HepG2 (cell line): ENCODE measurements at regions not wholly inside any gene's neighbourhood (a gene's known extent, or its start where the extent isn't known, plus 50 kb on each side); places are given as distances from the start of the nearest gene placed in this dataset.
"Not testable (repeated sequence)": the region's sequence is repeated elsewhere in the genome, so short reads cannot be mapped to it uniquely, and the experiment has no call there.

Experiments
- ATAC-seq: fragments of 200-7000 bp; cut with Tn5 transposase; 3 replicates; pipeline ENCODE4 v1.9.1; 2020; ENCODE audit warnings: mild to moderate bottlenecking, moderate library complexity
- BruUV-seq: library from RNA; stranded (reverse); fragments of 400-500 nt; replicated peaks from 2 replicates; lab custom pipeline; 2021; lab: Mats Ljungman, UMichigan
- CTCF ChIA-PET: fragments of 300-600 bp; formaldehyde crosslinking; extraction: SDS; loops from one replicate; lab custom pipeline; 2021; ENCODE audit warnings: low total read pairs, inconsistent platforms, low intra/inter-chr PET ratio; lab: Yijun Ruan, JAX
- POLR2A ChIA-PET: fragments of 350-600 bp; sonication (Branson Sonifier 250); formaldehyde crosslinking; loops from one replicate; lab custom pipeline; 2020; ENCODE audit warnings: antibody characterized with exemption, inconsistent platforms; lab: Yijun Ruan, JAX
- DNase-seq: peaks from one replicate; pipeline ENCODE4 v3.0.0-alpha.2; 2015; ENCODE audit warnings: low spot score
- FAIRE-seq: peaks from 3 replicates; lab custom pipeline; 2011; peaks lifted over from hg19 to GRCh38; lab: Jason Lieb, UNC
- H2AFZ ChIP-seq: one replicate; pipeline ENCODE4 v1.6.1; 2011; ENCODE audit warnings: low read length, inconsistent platforms
- H3K27ac ChIP-seq: fragments of 300-600 bp; 3 replicates; pipeline ENCODE4 v1.8.0; 2011; ENCODE audit warnings: mixed run types, mild to moderate bottlenecking, mixed read lengths, low read length, inconsistent platforms; ENCODE audit not compliant: insufficient read depth; ENCODE audit errors: extremely low read length
- H3K27me3 ChIP-seq, 2 experiments: fragments of 200-600 bp in 1 of 2; 2 replicates in 1 of 2; 3 replicates in 1 of 2; pipeline versions ENCODE4 v1.6.0 to v1.8.0; 2011; ENCODE audit warnings: low read length in 2 of 2, mild to moderate bottlenecking in 2 of 2, moderate library complexity in 2 of 2, inconsistent platforms in 1 of 2; ENCODE audit not compliant: insufficient read depth in 2 of 2, control insufficient read depth in 1 of 2
- H3K36me3 ChIP-seq, 2 experiments: fragments of 200-600 bp in 1 of 2; replicated peaks in 1 of 2; 2 replicates in 1 of 2; 3 replicates in 1 of 2; pipeline versions ENCODE4 v1.5.1 to v1.8.0; 2011; ENCODE audit warnings: low read length in 2 of 2, inconsistent platforms in 1 of 2; ENCODE audit not compliant: insufficient read depth in 2 of 2, control insufficient read depth in 1 of 2
- H3K4me1 ChIP-seq: 2 replicates; pipeline ENCODE4 v1.5.1; 2012; ENCODE audit warnings: low read length, inconsistent platforms; ENCODE audit not compliant: insufficient read depth
- H3K4me2 ChIP-seq: 2 replicates; pipeline ENCODE4 v1.6.0; 2011; ENCODE audit warnings: low read depth, low read length, inconsistent platforms
- H3K4me3 ChIP-seq, 3 experiments: fragments of 200-600 bp in 1 of 3; sonication (generic), shearing (Covaris generic) in 1 of 3; replicated peaks in 1 of 3; 2 replicates each; pipeline ENCODE4 v1.5.1; 2011 to 2016; ENCODE audit warnings: low read length in 3 of 3, inconsistent platforms in 2 of 3, low read depth in 2 of 3, mild to moderate bottlenecking in 2 of 3, control low read depth in 1 of 3, mixed read lengths in 1 of 3; ENCODE audit not compliant: insufficient read depth in 1 of 3
- H3K79me2 ChIP-seq: one replicate; pipeline ENCODE4 v1.6.1; 2011; ENCODE audit warnings: low read length, inconsistent platforms; ENCODE audit not compliant: insufficient read depth
- H3K9ac ChIP-seq: 2 replicates; pipeline ENCODE4 v1.6.0; 2011; ENCODE audit warnings: mild to moderate bottlenecking, low read depth, low read length, inconsistent platforms; ENCODE audit not compliant: insufficient read depth
- H3K9me3 ChIP-seq: 2 replicates; pipeline ENCODE4 v1.5.1; 2012; ENCODE audit warnings: mild to moderate bottlenecking, low read length
- H4K20me1 ChIP-seq: 2 replicates; pipeline ENCODE4 v1.6.0; 2011; ENCODE audit warnings: inconsistent platforms, mild to moderate bottlenecking, low read length, moderate library complexity; ENCODE audit not compliant: insufficient read depth
- ATF7-NPFF ChIP-seq: sonication (generic); formaldehyde crosslinking; IDR thresholded peaks from 2 replicates; pipeline ENCODE4 v1.8.1; 2023; ENCODE audit warnings: mild to moderate bottlenecking, low read depth, missing genetic modification reagents, moderate library complexity
- FOXA1 ChIP-seq, 2 experiments: fragments of 450-650 bp in 1 of 2; sonication (generic) in 1 of 2; formaldehyde crosslinking in 1 of 2; IDR thresholded peaks; 2 replicates each; pipeline versions ENCODE4 v1.4.0 to v1.6.1; 2016 to 2020; ENCODE audit warnings: missing genetic modification reagents in 1 of 2
- FOXM1 ChIP-seq: sonication (generic); formaldehyde crosslinking; IDR thresholded peaks from 2 replicates; pipeline ENCODE4 v1.5.0; 2020; ENCODE audit warnings: missing genetic modification reagents
- HHEX ChIP-seq: IDR thresholded peaks from 2 replicates; pipeline ENCODE4 v1.6.1; 2016; ENCODE audit warnings: control low read depth
- MAFK ChIP-seq, 2 experiments: IDR thresholded peaks in 1 of 2; conservative IDR thresholded peaks in 1 of 2; 2 replicates each; pipeline ENCODE4 v1.6.1; 2011; ENCODE audit warnings: improper control_type of control experiment in 2 of 2, low read length in 2 of 2
- MIER3 ChIP-seq: IDR thresholded peaks from 2 replicates; pipeline ENCODE4 v1.6.1; 2016; ENCODE audit warnings: missing compliant biosample characterization, borderline replicate concordance
- NR2F6 ChIP-seq, 2 experiments: IDR thresholded peaks; 2 replicates each; pipeline ENCODE4 v1.6.1; 2016; ENCODE audit warnings: antibody characterized with exemption in 1 of 2, mild to moderate bottlenecking in 1 of 2
- POLR2G ChIP-seq: fragments of 200-400 bp; formaldehyde crosslinking; IDR thresholded peaks from 2 replicates; pipeline ENCODE4 v1.6.1; 2018; ENCODE audit warnings: mild to moderate bottlenecking, low read depth, low read length, moderate library complexity
- RARA ChIP-seq: IDR thresholded peaks from 2 replicates; pipeline ENCODE4 v1.6.1; 2016; ENCODE audit warnings: missing genetic modification reagents, missing compliant biosample characterization
- RXRB ChIP-seq: IDR thresholded peaks from 2 replicates; pipeline ENCODE4 v1.6.1; 2016; ENCODE audit warnings: borderline replicate concordance, missing genetic modification reagents, missing compliant biosample characterization
- YEATS4 ChIP-seq: sonication (generic); formaldehyde crosslinking; IDR thresholded peaks from 2 replicates; pipeline ENCODE4 v1.4.0; 2020; ENCODE audit warnings: missing genetic modification reagents, borderline replicate concordance
- ZNF367 ChIP-seq: sonication (generic); formaldehyde crosslinking; IDR thresholded peaks from 2 replicates; pipeline ENCODE4 v1.4.0; 2020; ENCODE audit warnings: missing genetic modification reagents, borderline replicate concordance
- WGBS: methylation state at CpG from one replicate; pipeline ENCODE4 v1.1.6; 2017; ENCODE audit warnings: low lambda C conversion rate; 5-methylcytosine and 5-hydroxymethylcytosine counted together
- in situ Hi-C: cut with HindIII; loops from 2 replicates; pipeline ENCODE4 v1.10.0; 2017; ENCODE audit warnings: low pct_unique_long_range_greater_than_20kb; ENCODE audit not compliant: extremely low pct_ligation_motif_present
- intact Hi-C: fragments of 100-400 bp; cut with micrococcal nuclease; formaldehyde crosslinking; loops from one replicate; pipeline ENCODE4 v1.10.0; 2022; ENCODE audit not compliant: unreplicated experiment

DNA sequence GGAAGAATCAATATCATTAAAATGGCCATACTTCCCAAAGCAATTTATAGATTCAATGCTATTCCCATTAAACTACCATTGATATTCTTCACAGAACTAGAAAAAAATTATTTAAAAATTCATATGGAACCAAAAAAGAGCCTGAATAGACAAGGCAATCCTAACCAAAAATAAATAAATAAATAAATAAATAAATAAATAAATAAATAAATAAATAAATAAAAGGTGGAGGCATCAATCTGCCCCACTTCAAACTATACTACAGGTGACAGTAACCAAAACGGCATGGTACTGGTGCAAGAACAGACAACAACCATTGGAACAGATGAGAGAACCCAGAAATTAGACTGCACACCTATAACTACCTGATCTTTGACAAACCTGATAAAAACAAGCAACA, 598.5 kb upstream of the GRM3 start:
- POLR2A ChIA-PET, in situ Hi-C loops, FAIRE-seq, H2AFZ ChIP-seq, H3K9ac ChIP-seq, H3K4me3 ChIP-seq, BruUV-seq, H3K27ac ChIP-seq, intact Hi-C loops, DNase-seq, H3K27me3 ChIP-seq, CTCF ChIA-PET, H3K79me2 ChIP-seq, H3K9me3 ChIP-seq, H3K4me2 ChIP-seq, H4K20me1 ChIP-seq, H3K36me3 ChIP-seq, H3K4me1 ChIP-seq, ATAC-seq: not testable (repeated sequence)
- WGBS: 0% methylated on average over 1 of the region's 1 CpG

DNA sequence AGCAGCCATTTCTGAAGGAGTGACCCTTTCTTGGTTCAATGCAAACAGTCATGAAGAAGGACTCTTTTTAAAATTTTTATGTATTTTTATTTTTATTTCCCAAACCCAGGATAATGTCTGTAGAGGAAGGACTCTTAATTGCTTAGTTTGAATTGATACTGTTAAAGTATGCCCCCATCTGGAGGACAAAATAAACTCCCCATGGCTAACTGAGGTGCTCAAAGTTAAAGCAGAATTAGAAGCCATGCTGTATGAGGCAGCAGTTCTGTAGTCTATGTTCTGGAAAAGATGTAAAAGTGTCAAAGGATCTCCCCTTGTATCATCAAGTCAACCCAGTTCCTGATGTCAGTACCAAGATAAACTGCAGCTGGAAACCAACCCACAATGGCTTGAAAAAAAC, 617.9 kb upstream of the GRM3 start:
- Histone ChIP-seq H3K9ac (no peak overlapping the region), H3K27me3 (no peaks in the 10 kb centered on the region), H3K79me2 (no peaks in the 10 kb centered on the region), H4K20me1 (no peaks in the 10 kb centered on the region), H3K4me2 (no peak overlapping the region), H2AFZ (no peak overlapping the region), H3K4me1 (no peaks in the 10 kb centered on the region), H3K4me3 (no peak overlapping the region), H3K36me3 (no peaks in the 10 kb centered on the region), H3K9me3 (no peaks in the 10 kb centered on the region), H3K27ac (no peak overlapping the region)
- in situ Hi-C loops (no loop called here), intact Hi-C loops (no loop called here)
- ATAC-seq (no peak), FAIRE-seq (no peak), DNase-seq (no peak)
- no peak for TF ChIP-seq ZNF367 (CRISPR knock-in tag)
- no TSS peak for BruUV-seq
- ChIA-PET POLR2A (no interaction called here), CTCF (no interaction called here)

GRCh38 chr7:86013662-86014061, 630.0 kb upstream of the GRM3 start:
- intact Hi-C loops (no loop called here), in situ Hi-C loops (no loop called here)
- no peaks in the 10 kb centered on the region for H4K20me1 ChIP-seq
- no TSS peak for BruUV-seq
- no peaks in the 10 kb centered on the region for H3K27me3 ChIP-seq
- DNase-seq: no peak
- H3K9me3 ChIP-seq: no peaks in the 10 kb centered on the region
- no peak for FAIRE-seq
- no peaks in the 10 kb centered on the region for H3K79me2 ChIP-seq
- H3K9ac ChIP-seq: no peak overlapping the region
- H3K4me2 ChIP-seq: no peak overlapping the region
- ATAC-seq: no peak
- H3K27ac ChIP-seq: no peak overlapping the region
- peaks cover 16% of the 10 kb centered on the region for H3K4me1 ChIP-seq
- CTCF ChIA-PET: no interaction called here
- POLR2A ChIA-PET: no interaction called here
- no peaks in the 10 kb centered on the region for H3K36me3 ChIP-seq
- no peak overlapping the region for H3K4me3 ChIP-seq
- H2AFZ ChIP-seq: no peak overlapping the region
- TF ChIP-seq MIER3 (no peak), ATF7-NPFF (CRISPR knock-in tag) (no peak), POLR2G (no peak), NR2F6 (IDR thresholded peaks at IDR 0.05) (no peak), NR2F6 (CRISPR knock-in tag; IDR thresholded peaks at IDR 0.05) (no peak), FOXM1 (CRISPR knock-in tag) (no peak), FOXA1 (IDR thresholded peaks at IDR 0.05) (no peak), FOXA1 (CRISPR knock-in tag; IDR thresholded peaks at IDR 0.05) (no peak), HHEX (no peak), RARA (no peak), MAFK (conservative IDR thresholded peaks at IDR 0.05 in 1 of 2, IDR thresholded peaks at IDR 0.05 in 1 of 2; ENCODE audit: low read length in 2 of 2) (no peak), RXRB (CRISPR knock-in tag) (no peak), YEATS4 (no peak)
